K562 (cell line): ENCODE measurements at regions not wholly inside any gene's neighbourhood (a gene's known extent, or its start where the extent isn't known, plus 50 kb on each side); places are given as distances from the start of the nearest gene placed in this dataset.

ENCODE experiments used
- ATAC-seq: fragments of 200-7000 bp; cut with Tn5 transposase; 3 replicates; pipeline ENCODE4 v1.9.1; 2020; ENCODE audit warnings: moderate library complexity
- BruUV-seq: library from RNA; stranded (reverse); fragments of 400-500 nt; replicated peaks from 2 replicates; lab custom pipeline; 2021; lab: Mats Ljungman, UMichigan
- CTCF ChIA-PET: fragments of 300-600 bp; formaldehyde crosslinking; extraction: SDS; loops from one replicate; lab custom pipeline; 2021; ENCODE audit warnings: low intra/inter-chr PET ratio; lab: Yijun Ruan, JAX
- POLR2A ChIA-PET: fragments of 300-600, 350-650 bp; sonication (Branson Sonifier 250); formaldehyde crosslinking; extraction: SDS; loops from one replicate; lab custom pipeline; 2021; ENCODE audit warnings: antibody characterized with exemption, inconsistent platforms; lab: Yijun Ruan, JAX
- DNase-seq, 4 experiments: peaks; one replicate each; pipeline versions ENCODE4 v3.0.0 to v3.0.0-alpha.2; 2011 to 2018; ENCODE audit warnings: low spot score in 3 of 4, mixed read lengths in 3 of 4; ENCODE audit errors: extremely low read depth in 1 of 4
- FAIRE-seq: peaks from 2 replicates; lab custom pipeline; 2011; peaks lifted over from hg19 to GRCh38; lab: Jason Lieb, UNC
- H2AFZ ChIP-seq: 2 replicates; pipeline ENCODE4 v1.6.0; 2011; ENCODE audit warnings: low read depth, low read length, control low read depth, inconsistent platforms
- H3K27ac ChIP-seq: fragments of 200-600 bp; 3 replicates; pipeline ENCODE4 v1.8.0; 2011; ENCODE audit warnings: low read depth, mild to moderate bottlenecking, control low read depth, inconsistent platforms, low read length, moderate library complexity, mixed read lengths; ENCODE audit errors: extremely low read depth
- H3K27me3 ChIP-seq, 2 experiments: fragments of 300-600 bp in 1 of 2; 2 replicates in 1 of 2; 3 replicates in 1 of 2; pipeline versions ENCODE4 v1.6.0 to v1.8.0; 2011; ENCODE audit warnings: inconsistent platforms in 2 of 2, low read length in 2 of 2, mild to moderate bottlenecking in 1 of 2, mixed read lengths in 1 of 2, moderate library complexity in 1 of 2; ENCODE audit not compliant: control insufficient read depth in 2 of 2, insufficient read depth in 2 of 2
- H3K36me3 ChIP-seq: fragments of 300-600 bp; 3 replicates; pipeline ENCODE4 v1.8.0; 2011; ENCODE audit warnings: mild to moderate bottlenecking, low read length, inconsistent platforms; ENCODE audit not compliant: control insufficient read depth, insufficient read depth
- H3K4me1 ChIP-seq, 2 experiments: fragments of 200-600 bp in 1 of 2; replicated peaks in 1 of 2; 2 replicates in 1 of 2; 3 replicates in 1 of 2; pipeline versions ENCODE4 v1.5.1 to v1.8.0; 2011; ENCODE audit warnings: inconsistent platforms in 2 of 2, low read length in 2 of 2, mild to moderate bottlenecking in 1 of 2, mixed read lengths in 1 of 2, moderate library complexity in 1 of 2; ENCODE audit not compliant: control insufficient read depth in 2 of 2, insufficient read depth in 2 of 2
- H3K4me2 ChIP-seq: 2 replicates; pipeline ENCODE4 v1.6.1; 2011; ENCODE audit warnings: low read length, control low read depth, inconsistent platforms, mixed read lengths; ENCODE audit not compliant: insufficient read depth
- H3K4me3 ChIP-seq: fragments of 200-600 bp; sonication (generic), shearing (Covaris generic); 2 replicates; pipeline ENCODE4 v1.5.1; 2016; ENCODE audit warnings: control low read depth, inconsistent platforms
- H3K79me2 ChIP-seq: fragments of 200-600 bp; 3 replicates; pipeline ENCODE4 v1.8.0; 2011; ENCODE audit warnings: low read length, inconsistent platforms; ENCODE audit not compliant: control insufficient read depth, insufficient read depth
- H3K9ac ChIP-seq, 2 experiments: 2 replicates each; pipeline versions ENCODE4 v1.6.0 to v1.6.1; 2011; ENCODE audit warnings: low read depth in 2 of 2, low read length in 2 of 2, control low read depth in 1 of 2, inconsistent platforms in 1 of 2, mild to moderate bottlenecking in 1 of 2, mixed read lengths in 1 of 2; ENCODE audit not compliant: insufficient read depth in 1 of 2
- H3K9me1 ChIP-seq: one replicate; pipeline ENCODE4 v1.6.0; 2011; ENCODE audit warnings: inconsistent platforms, mild to moderate bottlenecking, low read length, moderate library complexity; ENCODE audit not compliant: control insufficient read depth, insufficient read depth
- H3K9me3 ChIP-seq: replicated peaks from 2 replicates; pipeline ENCODE4 v1.5.1; 2011; ENCODE audit warnings: low read depth, low read length, inconsistent platforms; ENCODE audit not compliant: control insufficient read depth, insufficient read depth
- H4K20me1 ChIP-seq: replicated peaks from 2 replicates; pipeline ENCODE4 v1.6.1; 2011; ENCODE audit warnings: low read length, inconsistent platforms, mixed read lengths; ENCODE audit not compliant: control insufficient read depth, insufficient read depth
- CCNT2 ChIP-seq: IDR thresholded peaks from 2 replicates; pipeline ENCODE4 v1.6.1; 2011; ENCODE audit warnings: borderline replicate concordance, low read depth, mild to moderate bottlenecking, moderate library complexity, mixed read lengths, low read length; ENCODE audit not compliant: insufficient read length; ENCODE audit errors: extremely low read depth
- CXXC5 ChIP-seq: fragments of 250-450 bp; sonication (Bioruptor Pico); IDR thresholded peaks from 2 replicates; pipeline ENCODE4 v1.8.0; 2022; ENCODE audit warnings: inconsistent platforms, mild to moderate bottlenecking, moderate library complexity
- DNMT1 ChIP-seq: fragments of 450-650 bp; IDR thresholded peaks from 2 replicates; pipeline ENCODE4 v1.6.1; 2016; ENCODE audit warnings: antibody characterized with exemption, mild to moderate bottlenecking
- E2F1 ChIP-seq: sonication (generic); formaldehyde crosslinking; IDR thresholded peaks from 2 replicates; pipeline ENCODE4 v1.8.1; 2023; ENCODE audit warnings: mild to moderate bottlenecking, missing genetic modification reagents, moderate library complexity
- ELF1 ChIP-seq: fragments of 200-800 bp; sonication (Bioruptor generic); IDR thresholded peaks from 2 replicates; pipeline ENCODE4 v1.6.1; 2016; ENCODE audit warnings: missing genetic modification characterization, missing compliant biosample characterization
- ELK3 ChIP-seq: fragments of 450-650 bp; formaldehyde crosslinking; IDR thresholded peaks from 2 replicates; pipeline ENCODE4 v1.4.0; 2020; ENCODE audit warnings: mild to moderate bottlenecking
- ETV1 ChIP-seq: fragments of 450-650 bp; conservative IDR thresholded peaks from 2 replicates; pipeline ENCODE4 v1.6.1; 2016; ENCODE audit warnings: missing genetic modification characterization, control low read depth, low read depth, missing compliant biosample characterization
- HMBOX1 ChIP-seq: sonication (generic); IDR thresholded peaks from 2 replicates; pipeline ENCODE4 v1.6.1; 2016
- MCM5 ChIP-seq: fragments of 450-650 bp; IDR thresholded peaks from 2 replicates; pipeline ENCODE4 v1.6.1; 2016; ENCODE audit warnings: low read depth
- MTF1 ChIP-seq: fragments of 250-450 bp; sonication (Bioruptor Pico); IDR thresholded peaks from 2 replicates; pipeline ENCODE4 v1.9.0; 2021; ENCODE audit warnings: moderate library complexity, mild to moderate bottlenecking, inconsistent platforms, borderline replicate concordance
- NEUROD1 ChIP-seq: fragments of 150-350 bp; IDR thresholded peaks from 2 replicates; pipeline ENCODE4 v1.6.1; 2014; ENCODE audit warnings: borderline replicate concordance, low read length, low read depth; ENCODE audit not compliant: partially characterized antibody
- PML ChIP-seq: IDR thresholded peaks from 2 replicates; pipeline ENCODE4 v1.6.1; 2012; ENCODE audit warnings: low read length, inconsistent platforms
- RB1 ChIP-seq: fragments of 450-650 bp; IDR thresholded peaks from 2 replicates; pipeline ENCODE4 v1.6.1; 2017; ENCODE audit warnings: low read depth, mild to moderate bottlenecking
- SRF ChIP-seq, 2 experiments: fragments of 250-450, 450-650 bp in 1 of 2; sonication (Bioruptor Pico) in 1 of 2; sonication (generic) in 1 of 2; formaldehyde crosslinking; IDR thresholded peaks; 2 replicates each; pipeline versions ENCODE4 v1.5.0 to v1.5.1; 2020 to 2022; ENCODE audit warnings: mild to moderate bottlenecking in 1 of 2, missing genetic modification reagents in 1 of 2
- TAF15 ChIP-seq: fragments of 200-400 bp; formaldehyde crosslinking; IDR thresholded peaks from 2 replicates; pipeline ENCODE4 v1.6.1; 2017; ENCODE audit warnings: mild to moderate bottlenecking, low read depth, low read length, moderate library complexity
- ZNF3 ChIP-seq: fragments of 250-450 bp; sonication (Bioruptor Pico); IDR thresholded peaks from 2 replicates; pipeline ENCODE4 v1.5.0; 2021; ENCODE audit warnings: mild to moderate bottlenecking, moderate library complexity
- ZNF780A ChIP-seq: fragments of 250-450 bp; sonication (Bioruptor Pico); IDR thresholded peaks from 2 replicates; pipeline ENCODE4 v1.5.0; 2021; ENCODE audit warnings: mild to moderate bottlenecking
- WGBS: fragments of 100-300 bp; shearing (Covaris generic); methylation state at CpG from one replicate; pipeline ENCODE4 v1.1.6; 2016; ENCODE audit warnings: low coverage, mixed read lengths; ENCODE audit not compliant: insufficient coverage; ENCODE audit errors: missing lambda C conversion rate; 5-methylcytosine and 5-hydroxymethylcytosine counted together
- in situ Hi-C: fragments of 300-500 bp; cut with MboI; formaldehyde crosslinking; loops from 4 replicates; pipeline ENCODE4 v1.15.0; 2018; ENCODE audit warnings: inconsistent platforms, mixed read lengths
- intact Hi-C: fragments of 100-400 bp; cut with micrococcal nuclease; formaldehyde crosslinking; loops from 2 replicates; pipeline ENCODE4 v1.14.2; 2022

GRCh38 chr7:15131661-15132060 is 229.1 kb upstream of the DGKB start:
- CTCF ChIA-PET = no interaction called here
- Histone ChIP-seq H3K4me3 (no peak overlapping the region), H3K9me3 (no peaks in the 10 kb centered on the region; the same call in 1 of the 2 replicates), H3K79me2 (no peaks in the 10 kb centered on the region), H3K36me3 (no peaks in the 10 kb centered on the region), H3K4me2 (no peak overlapping the region), H3K27me3 (no peaks in the 10 kb centered on the region), H4K20me1 (no peaks in the 10 kb centered on the region), H2AFZ (no peak overlapping the region), H3K9me1 (no peaks in the 10 kb centered on the region), H3K4me1 (no peaks in the 10 kb centered on the region), H3K27ac (no peak overlapping the region), H3K9ac (no peak overlapping the region)
- no peak for TF ChIP-seq E2F1 (CRISPR knock-in tag)
- no peak for TF ChIP-seq ELK3 (CRISPR knock-in tag)
- TF ChIP-seq CXXC5 (CRISPR knock-in tag) = no peak
- TF ChIP-seq DNMT1 = no peak
- TF ChIP-seq MTF1 = no peak
- no peak for TF ChIP-seq ELF1 (tag)
- no peak for TF ChIP-seq ZNF780A (CRISPR knock-in tag)
- no peak for TF ChIP-seq ZNF3 (CRISPR knock-in tag)
- no peak for TF ChIP-seq PML
- no peak for TF ChIP-seq SRF (CRISPR knock-in tag; IDR thresholded peaks at IDR 0.05)
- TF ChIP-seq TAF15 = no peak
- TF ChIP-seq HMBOX1 = no peak
- no peak for TF ChIP-seq ETV1 (tag)
- no peak for TF ChIP-seq NEUROD1
- TF ChIP-seq RB1 = no peak
- no peak for TF ChIP-seq CCNT2
- TF ChIP-seq MCM5 = no peak
- 0% methylated on average over 1 of the region's 1 CpG for WGBS
- FAIRE-seq (no peak), ATAC-seq (no peak), DNase-seq (no peak)
- POLR2A ChIA-PET = no interaction called here
- intact Hi-C loops = no loop called here
- BruUV-seq = no TSS peak
- in situ Hi-C loops = no loop called here
